ENCODE measurements at regions not wholly inside any gene's neighbourhood (a gene's known extent, or its start where the extent isn't known, plus 50 kb on each side); places are given as distances from the start of the nearest gene placed in this dataset.

GRCh38 chr2:215787565-215788178, 225.7 kb downstream of the MREG start (continued):
- TF ChIP-seq HDAC3 (IDR thresholded peaks at IDR 0.05; ENCODE audit: borderline replicate concordance, partially characterized antibody) (no peak), SIRT6 (IDR thresholded peaks at IDR 0.05; ENCODE audit: low read depth, low read length) (no peak), USF2 (CRISPR knock-in tag; IDR thresholded peaks at IDR 0.05) (no peak), NR4A1 (CRISPR knock-in tag; IDR thresholded peaks at IDR 0.05) (no peak), NR4A1 (tag; IDR thresholded peaks at IDR 0.05) (0 out of 2 replicates have a peak, but pooled peaks have one; percentile 32), TCF3 (CRISPR knock-in tag; IDR thresholded peaks at IDR 0.05) (peak; percentile 74), GATA2 (CRISPR knock-in tag; IDR thresholded peaks at IDR 0.05) (peak; percentile 48; the same call in 1 of the 2 replicates), CREM (IDR thresholded peaks at IDR 0.05; ENCODE audit: low read depth) (no peak), RBM14 (IDR thresholded peaks at IDR 0.05; ENCODE audit: borderline replicate concordance, insufficient read depth, low read depth, low read length) (no peak), DIDO1 (tag; IDR thresholded peaks at IDR 0.05; ENCODE audit: low read depth) (no peak), HCFC1 (IDR thresholded peaks at IDR 0.05; ENCODE audit: low read depth, low read length) (no peak), ARID1B (IDR thresholded peaks at IDR 0.05) (peak; percentile 86), EGR1 (conservative IDR thresholded peaks at IDR 0.05) (no peak), MTA3 (IDR thresholded peaks at IDR 0.05; ENCODE audit: borderline replicate concordance) (0 out of 2 replicates have a peak, but pooled peaks have one; percentile 52), SP1 (CRISPR knock-in tag; IDR thresholded peaks at IDR 0.05) (no peak), XRCC5 (IDR thresholded peaks at IDR 0.05; ENCODE audit: low read depth, low read length) (no peak), POLR3G (IDR thresholded peaks at IDR 0.05; ENCODE audit: extremely low read depth, insufficient read length, insufficient replicate concordance) (no peak), SMARCE1 (IDR thresholded peaks at IDR 0.05) (peak; percentile 75), ZNF699 (CRISPR knock-in tag; IDR thresholded peaks at IDR 0.05; ENCODE audit: insufficient replicate concordance) (no peak), POLR2AphosphoS5 (IDR thresholded peaks at IDR 0.05; ENCODE audit: control insufficient read depth, insufficient read depth, low read depth, low read length) (peak; percentile 77; the same call in 1 of the 2 replicates), HDAC1 (IDR thresholded peaks at IDR 0.05) (peak in 1 of 2 experiments; percentile 45; a peak in 2 of 4 replicates), SMAD4 (CRISPR knock-in tag; conservative IDR thresholded peaks at IDR 0.05) (0 out of 2 replicates have a peak, but pooled peaks have one; percentile 20), ZNF644 (tag; IDR thresholded peaks at IDR 0.05; ENCODE audit: low read depth) (no peak), PTBP1 (IDR thresholded peaks at IDR 0.05; ENCODE audit: low read depth, low read length) (no peak), TBP (optimal IDR thresholded peaks at IDR 0.05; ENCODE audit: low read depth, low read length) (peak; percentile 66), DDX20 (tag; IDR thresholded peaks at IDR 0.05; ENCODE audit: low read depth) (no peak), TAL1 (IDR thresholded peaks at IDR 0.05) (peak; percentile 69), U2AF2 (optimal IDR thresholded peaks at IDR 0.05; ENCODE audit: low read depth, low read length) (no peak)
- TF ChIP-seq, protein P1, sequence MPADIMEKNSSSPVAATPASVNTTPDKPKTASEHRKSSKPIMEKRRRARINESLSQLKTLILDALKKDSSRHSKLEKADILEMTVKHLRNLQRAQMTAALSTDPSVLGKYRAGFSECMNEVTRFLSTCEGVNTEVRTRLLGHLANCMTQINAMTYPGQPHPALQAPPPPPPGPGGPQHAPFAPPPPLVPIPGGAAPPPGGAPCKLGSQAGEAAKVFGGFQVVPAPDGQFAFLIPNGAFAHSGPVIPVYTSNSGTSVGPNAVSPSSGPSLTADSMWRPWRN (IDR thresholded peaks at IDR 0.05; ENCODE audit: low read depth), result no peak
